ENCODE measurements at regions not wholly inside any gene's neighbourhood (a gene's known extent, or its start where the extent isn't known, plus 50 kb on each side); places are given as distances from the start of the nearest gene placed in this dataset.
"Not testable (repeated sequence)": the region's sequence is repeated elsewhere in the genome, so short reads cannot be mapped to it uniquely, and the experiment has no call there.

DNA sequence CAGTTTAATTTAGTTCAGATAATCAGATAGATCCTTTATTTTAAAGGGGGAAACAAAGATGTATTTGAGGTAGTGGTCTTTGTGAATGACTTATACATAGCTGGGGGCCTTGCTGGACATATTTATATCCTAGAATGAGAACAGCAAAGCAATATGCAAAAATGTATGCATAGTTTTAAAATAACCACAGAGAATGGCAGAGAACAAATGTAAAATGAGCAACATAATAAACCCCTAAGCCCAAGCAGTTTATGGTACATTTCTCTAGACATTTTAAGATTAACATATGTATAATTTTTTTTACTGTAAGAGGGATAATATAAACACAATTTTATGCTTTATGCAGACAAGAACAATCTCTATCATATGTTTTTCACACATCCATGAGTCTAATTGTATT lies 434.2 kb upstream of the SMIM31 start:
- no peak for DNase-seq (ENCODE audit: low read depth)

DNA sequence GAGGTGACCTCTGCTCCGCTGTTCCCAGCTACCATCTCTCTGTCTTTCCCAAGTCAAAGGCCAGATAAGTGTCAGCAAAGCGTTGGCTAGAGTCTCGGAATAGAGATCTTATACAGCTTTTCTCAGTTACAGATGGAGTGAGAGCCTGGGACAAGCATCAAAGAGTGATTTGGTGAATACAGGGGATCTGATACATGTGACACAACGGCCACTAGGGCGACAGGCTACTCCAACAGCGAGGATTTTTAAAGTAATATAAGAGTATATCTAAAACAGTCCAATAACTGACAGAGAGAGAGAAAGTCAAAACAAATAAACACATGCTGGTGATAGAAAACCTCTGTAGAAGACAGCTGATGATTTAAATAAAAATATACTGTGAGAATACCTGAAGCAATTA lies 433.1 kb upstream of the SMIM31 start:
- no peak for DNase-seq (ENCODE audit: low read depth)

DNA sequence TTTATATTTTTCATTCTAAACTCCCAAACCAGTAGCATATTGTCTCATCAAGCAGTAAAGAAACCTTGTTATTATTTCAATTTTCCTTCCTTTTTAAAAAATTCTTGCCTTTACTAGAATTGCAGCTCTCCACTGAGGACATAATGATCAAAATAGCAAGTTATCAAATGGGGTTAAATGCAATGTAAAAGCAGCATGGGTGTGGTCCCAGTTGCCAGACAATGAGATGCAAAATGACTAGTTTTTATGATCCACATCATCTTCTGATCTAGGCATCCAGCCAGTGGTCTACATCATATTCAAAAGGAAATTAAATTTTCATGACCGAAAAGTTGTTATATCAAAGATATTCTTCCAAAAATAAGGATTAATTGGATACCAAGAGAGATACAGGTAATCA lies 427.9 kb upstream of the SMIM31 start:
- no peak for DNase-seq (ENCODE audit: low read depth)

DNA sequence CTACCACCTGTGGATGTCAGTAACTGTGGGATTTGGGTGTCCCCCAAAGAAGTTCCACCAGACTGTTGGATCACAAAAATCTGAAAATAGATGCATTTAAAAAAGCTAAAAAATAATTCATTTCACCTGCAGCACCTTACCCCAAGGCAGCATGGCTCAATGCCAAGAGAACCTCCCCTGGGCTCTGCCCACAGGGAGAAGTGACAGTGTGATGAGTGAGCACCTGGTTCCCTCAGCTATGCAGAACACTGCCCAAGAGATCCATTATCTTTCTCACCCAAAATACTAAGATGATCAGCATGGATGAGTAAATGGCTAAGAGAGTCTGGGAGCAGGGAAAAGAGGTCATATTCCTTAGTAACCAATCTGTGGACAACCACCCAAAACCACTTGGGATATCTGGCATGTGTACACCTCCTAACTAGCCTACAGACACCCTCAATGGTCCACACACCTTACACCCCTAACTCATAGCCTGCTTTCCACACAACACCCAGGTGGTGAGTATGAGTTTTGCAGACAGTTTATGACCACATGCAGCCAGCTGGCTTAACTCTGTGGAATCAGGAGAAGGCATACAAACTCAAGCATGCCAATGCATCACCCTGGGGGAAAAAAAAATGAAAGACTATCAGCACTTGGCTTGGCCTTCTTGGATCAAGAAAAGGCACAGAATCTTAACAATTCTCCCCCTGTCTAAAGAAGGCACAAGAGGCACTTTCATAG lies 416.5 kb upstream of the SMIM31 start:
- DNase-seq (ENCODE audit: low read depth) = no peak

DNA sequence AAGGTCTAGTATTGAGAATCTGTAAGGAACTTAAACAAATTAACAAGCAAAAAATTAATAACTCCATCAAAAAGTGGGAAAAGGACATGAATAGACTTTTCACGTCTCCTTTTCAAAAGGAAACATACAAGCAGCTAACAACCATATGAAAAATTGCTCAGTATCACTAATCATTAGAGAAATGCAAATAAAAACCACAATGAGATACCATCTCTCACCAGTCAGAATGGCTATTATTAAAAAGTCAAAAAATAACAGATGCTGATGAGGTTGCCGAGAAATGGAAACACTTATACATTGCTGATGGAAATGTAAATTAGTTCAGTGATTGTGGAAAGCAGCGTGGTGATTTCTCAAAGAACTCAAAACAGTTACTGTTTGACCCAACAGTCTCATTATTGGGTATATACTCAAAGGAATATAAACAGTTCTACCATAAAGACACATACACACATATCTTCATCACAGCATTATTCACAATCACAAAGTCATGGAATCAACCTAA lies 410.4 kb upstream of the SMIM31 start:
- DNase-seq (ENCODE audit: low read depth) = no peak

DNA sequence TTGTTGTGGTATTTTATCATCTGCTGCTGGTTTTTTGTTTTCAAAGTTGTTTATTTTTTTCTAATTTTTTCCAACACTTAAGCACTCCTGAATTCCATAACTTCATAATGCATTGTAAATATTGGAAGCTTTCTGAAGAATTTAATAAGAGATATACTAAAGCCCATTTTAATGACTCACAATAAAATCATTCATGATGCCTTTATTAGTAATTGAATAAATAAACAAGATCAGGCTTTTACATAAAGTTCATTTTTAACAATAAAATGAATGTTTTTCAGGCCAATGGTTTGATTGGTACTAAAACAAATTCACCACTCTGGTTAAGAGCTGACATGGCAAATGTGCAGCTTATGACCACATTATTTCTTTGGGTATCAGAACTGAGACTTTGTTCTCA lies 408.2 kb upstream of the SMIM31 start:
- DNase-seq (ENCODE audit: low read depth) = no peak

DNA sequence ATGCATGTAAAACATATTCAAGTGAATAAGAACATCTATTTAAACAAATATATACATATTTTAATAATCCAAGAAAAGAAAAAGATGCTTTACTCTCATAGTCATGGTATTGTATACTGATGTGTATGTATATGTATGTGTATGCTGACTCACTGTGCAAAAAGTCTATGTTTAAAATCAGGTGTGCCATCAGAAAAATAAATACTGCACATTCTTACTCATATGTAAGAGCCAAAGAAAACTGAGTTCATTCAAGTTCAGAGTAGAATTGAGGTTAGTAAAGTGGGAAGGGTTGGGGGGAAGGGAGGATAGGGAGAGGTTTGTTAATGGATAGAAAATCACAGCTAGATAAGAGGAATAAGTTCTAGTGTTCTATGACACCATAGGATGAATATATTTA lies 403.9 kb upstream of the SMIM31 start:
- no peak for DNase-seq (ENCODE audit: low read depth)

DNA sequence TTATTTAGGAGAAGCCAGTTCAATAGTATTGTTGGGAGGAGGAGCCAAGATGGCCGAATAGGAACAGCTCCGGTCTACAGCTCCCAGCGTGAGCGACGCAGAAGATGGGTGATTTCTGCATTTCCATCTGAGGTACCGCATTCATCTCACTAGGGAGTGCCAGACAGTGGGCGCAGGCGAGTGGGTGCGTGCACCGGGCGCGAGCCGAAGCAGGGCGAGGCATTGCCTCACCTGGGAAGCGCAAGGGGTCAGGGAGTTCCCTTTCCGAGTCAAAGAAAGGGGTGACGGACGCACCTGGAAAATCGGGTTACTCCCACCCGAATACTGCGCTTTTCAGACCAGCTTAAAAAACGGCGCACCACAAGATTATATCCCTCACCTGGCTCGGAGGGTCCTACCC lies 403.2 kb upstream of the SMIM31 start:
- not testable (repeated sequence) for DNase-seq (ENCODE audit: low read depth)

DNA sequence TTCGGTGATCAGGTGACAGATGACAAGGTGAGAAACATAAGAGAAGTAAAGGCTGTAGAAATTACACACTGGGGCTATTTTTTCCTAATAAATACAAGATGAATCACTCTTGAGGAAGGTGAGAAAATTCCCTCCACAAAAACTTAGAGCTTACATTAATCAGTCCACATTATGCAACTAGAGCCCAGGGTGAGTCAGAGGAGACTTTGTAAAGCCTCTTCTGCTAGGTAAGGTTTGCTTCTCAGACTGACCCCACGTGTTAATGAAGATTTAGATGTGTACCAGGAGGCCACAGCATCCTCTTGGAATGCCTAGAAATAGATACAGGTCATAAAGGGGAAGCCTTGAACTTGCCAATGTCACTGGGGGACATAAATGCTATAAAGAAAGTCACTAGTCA lies 396.0 kb upstream of the SMIM31 start:
- DNase-seq (ENCODE audit: low read depth) = no peak

DNA sequence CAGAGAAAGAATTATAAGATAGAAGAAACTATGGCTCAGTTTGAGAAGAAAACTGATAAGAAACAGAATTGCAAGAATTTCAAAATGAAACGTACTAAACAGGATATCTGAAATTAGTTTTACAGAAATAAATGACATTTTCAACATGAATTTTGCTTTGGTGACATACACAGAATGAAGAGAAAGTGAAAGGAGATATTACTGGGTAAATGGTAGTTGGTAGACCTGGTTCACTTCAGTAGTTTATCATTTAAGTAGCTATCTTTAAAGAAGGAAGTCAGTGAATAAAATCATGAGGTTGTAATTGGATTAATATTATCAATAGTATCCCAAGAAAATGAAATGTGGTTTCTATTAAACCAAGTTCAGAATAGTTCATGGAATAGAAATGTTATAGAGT lies 395.5 kb upstream of the SMIM31 start:
- DNase-seq (ENCODE audit: low read depth) = no peak

DNA sequence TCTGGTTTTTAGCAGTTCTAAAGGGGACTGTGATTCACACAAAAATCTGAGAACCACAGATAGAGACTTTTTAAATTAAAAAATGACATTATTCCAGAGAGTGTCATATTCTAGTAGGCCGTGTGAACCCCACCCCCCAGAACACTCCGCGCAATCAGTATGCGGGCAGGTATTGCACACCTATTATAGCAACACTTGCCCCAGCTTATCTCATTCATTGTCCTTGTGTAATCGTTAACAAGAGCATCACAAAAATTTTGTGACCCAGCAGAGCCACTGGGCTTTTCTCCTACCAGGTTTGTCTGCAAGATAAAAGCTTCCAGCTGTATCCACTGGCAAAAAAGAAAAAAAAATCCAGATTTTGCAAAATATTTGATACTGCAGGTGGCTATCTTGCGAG lies 394.1 kb upstream of the SMIM31 start:
- no peak for DNase-seq (ENCODE audit: low read depth)

DNA sequence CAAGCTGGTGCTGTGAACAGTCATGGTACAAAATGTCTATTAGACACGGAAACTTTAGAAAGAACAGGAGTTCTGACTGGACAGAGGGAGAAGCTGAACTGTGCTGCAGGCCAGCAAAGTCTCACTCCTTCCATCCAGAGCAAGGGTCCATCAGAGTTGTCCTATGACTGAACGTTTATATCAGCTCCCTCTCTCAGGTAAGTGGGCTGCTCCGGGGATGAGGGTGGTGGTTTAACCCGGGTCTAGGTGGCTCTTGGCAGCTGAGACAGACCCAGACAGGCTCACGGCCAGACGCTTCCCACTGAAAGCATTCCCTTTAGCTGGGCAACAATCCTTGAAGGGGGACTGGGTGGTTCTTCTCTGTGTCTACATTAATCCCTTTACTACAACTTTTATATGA lies 385.0 kb upstream of the SMIM31 start:
- DNase-seq (ENCODE audit: low read depth) = no peak

DNA sequence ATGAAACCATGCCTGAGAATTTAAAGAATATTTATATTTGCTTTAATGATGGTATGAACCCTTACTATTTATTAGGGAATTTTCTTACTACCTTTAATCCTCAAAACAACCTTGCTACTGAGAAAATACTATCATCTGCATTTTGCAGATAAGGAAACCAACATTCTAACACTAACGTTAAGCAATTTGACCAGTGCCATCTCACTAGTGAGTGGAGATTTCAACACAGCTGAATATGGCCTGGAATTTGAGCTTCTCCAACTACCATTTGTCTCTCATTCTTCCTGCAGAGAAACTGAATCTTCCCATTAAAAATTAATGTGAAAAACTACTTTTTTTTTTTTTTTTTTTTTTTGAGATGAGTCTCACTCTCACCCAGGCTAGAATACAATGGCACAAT lies 380.9 kb upstream of the SMIM31 start:
- DNase-seq (ENCODE audit: low read depth) = no peak

DNA sequence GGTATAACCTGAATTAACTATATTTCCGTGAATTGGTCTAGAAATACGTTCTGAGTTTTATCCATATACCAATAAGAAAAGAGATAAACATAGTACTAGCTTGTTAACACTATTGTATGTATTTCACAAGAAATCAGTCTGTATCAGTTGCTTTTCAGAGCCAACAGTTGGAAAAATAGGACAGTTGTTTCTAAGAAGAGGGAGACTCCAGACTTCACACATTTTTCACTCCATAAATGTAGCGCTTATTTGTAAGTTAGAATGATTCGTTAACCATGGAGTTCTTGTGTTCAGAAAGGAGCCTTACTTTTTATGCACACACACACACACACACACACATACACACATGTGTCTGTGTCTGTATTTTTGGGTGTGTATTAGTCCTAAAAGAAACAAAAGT lies 376.7 kb upstream of the SMIM31 start:
- no peak for DNase-seq (ENCODE audit: low read depth)

DNA sequence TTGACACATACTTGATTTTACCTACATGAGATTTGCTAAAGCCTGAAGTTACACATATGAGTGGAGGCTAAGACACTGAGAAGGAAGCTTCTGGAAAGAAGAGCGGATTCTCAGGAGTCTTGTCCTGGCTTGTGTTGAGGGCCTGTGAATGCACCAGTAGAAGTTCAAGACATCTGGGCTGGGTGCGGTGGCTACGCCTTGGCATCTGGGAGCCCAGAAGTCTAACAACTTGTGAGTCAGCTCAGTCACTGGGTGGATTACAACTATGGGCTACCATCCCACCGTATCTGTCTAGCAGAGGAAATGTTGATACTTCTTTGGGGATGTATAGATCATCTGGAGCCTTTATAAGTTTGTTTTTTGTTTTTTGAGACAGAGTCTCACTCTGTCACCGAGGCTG lies 375.6 kb upstream of the SMIM31 start:
- DNase-seq (ENCODE audit: low read depth) = no peak

DNA sequence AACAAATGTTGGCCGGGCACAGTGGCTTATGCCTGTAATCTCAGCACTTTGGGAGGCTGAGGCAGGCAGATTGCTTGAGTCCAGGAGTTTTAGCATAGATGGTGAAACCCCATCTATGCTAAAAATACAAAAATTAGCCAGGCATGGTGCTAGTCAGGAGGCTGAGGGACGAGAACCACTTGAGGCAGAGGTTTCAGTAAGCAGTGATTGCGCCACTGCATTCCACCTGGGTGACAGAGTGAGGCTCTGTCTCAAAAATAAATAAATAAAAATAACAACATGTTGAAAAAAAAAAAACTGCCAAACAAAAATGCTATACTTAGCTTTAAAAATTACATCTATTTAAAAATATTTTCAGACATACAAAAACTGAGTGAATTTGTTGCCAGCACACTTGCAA lies 374.2 kb upstream of the SMIM31 start:
- DNase-seq (ENCODE audit: low read depth) = no peak

DNA sequence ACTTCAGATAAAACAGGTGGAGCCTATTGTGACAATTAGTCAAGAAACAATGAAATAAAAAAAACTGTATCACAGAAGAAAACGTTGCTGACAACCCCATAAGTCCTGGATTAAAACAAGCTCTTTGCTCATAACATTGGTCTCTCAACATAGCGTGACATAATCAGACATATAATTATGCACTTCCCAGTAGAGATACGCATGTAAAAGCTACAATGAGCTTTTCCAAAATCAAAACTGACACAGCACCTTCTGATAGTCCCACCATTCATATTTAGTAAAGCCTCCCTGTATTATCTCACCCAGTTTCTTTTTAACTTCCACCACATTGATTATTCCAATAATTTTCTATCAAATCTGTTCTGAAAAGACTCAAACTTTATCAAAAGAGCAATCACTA lies 372.1 kb upstream of the SMIM31 start:
- DNase-seq (ENCODE audit: low read depth) = no peak

DNA sequence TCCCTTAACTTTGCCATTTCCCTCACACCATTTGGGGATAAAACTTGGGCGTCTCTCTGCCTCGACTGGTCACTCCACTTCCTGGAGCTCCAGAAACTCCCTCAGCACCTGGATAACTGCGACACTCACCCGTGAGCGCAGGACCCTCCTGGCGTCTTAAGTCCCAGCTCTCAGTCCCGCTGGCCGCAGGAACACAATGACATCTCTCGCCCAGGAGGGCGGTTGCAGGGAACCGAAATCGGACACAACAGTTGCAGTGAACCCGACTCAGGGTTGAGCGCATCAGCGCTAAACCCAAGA lies 370.9 kb upstream of the SMIM31 start:
- DNase-seq (ENCODE audit: low read depth) = no peak

DNA sequence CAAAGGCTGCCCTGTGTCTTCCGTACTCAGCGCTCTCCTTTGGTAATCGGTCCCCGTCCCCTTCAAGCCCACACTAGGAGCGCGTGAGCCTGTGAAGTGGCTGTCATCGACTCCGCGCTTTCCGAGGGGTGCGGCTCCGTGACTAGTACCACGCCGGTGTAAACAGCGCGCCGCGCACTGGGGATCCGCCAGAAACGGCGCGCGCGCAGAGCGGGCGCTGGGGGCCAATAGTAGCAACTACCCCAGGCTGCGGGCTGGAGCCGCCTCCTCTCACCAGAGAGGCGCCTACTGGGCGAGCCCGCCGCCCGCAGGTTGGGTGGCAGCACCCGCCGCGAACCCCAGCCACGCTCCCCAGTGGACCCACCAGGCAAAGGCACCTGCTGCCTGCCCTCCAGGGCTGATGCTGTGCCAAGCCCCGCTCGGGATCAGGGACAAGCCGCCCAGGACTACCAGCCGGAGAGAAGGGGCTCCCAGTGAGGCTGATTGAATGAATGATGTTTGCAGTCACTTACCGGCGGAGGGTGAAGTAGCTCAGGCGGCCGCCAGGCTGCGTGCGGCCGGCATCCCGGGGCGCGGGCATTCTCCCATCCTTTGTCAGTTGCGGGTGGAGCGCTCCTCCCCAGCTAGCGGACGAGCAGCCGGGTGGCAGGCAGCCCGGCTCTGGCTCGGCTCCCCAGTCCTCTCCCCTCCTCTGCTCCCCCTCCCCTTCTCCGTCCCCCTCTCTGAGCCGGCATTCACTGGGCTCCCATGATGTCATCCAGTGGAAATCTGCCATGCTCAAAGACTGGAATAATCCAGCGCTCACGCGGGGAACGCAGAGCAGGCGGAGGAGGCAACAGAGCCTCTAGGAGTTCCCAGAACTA lies 370.3 kb upstream of the SMIM31 start:
- no peak for DNase-seq (ENCODE audit: low read depth)

DNA sequence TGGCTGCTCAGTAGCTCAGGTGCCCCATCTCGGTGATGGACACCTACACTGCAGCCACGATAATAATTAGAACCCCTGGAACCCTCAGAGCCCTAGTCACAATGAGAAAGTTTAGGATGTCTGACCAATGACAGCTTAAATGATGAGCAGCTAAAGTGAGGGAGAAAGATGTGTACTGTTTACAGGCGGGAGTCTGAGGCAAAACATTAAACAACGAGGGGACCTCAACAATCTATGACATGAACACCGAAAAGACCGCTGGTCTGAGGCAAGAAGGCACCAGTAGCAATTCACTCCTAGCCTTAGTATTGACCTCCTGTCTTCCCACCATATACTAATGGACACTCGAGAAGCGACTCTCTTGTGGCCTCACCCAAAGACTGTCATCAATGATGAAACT lies 369.5 kb upstream of the SMIM31 start:
- no peak for DNase-seq (ENCODE audit: low read depth)

DNA sequence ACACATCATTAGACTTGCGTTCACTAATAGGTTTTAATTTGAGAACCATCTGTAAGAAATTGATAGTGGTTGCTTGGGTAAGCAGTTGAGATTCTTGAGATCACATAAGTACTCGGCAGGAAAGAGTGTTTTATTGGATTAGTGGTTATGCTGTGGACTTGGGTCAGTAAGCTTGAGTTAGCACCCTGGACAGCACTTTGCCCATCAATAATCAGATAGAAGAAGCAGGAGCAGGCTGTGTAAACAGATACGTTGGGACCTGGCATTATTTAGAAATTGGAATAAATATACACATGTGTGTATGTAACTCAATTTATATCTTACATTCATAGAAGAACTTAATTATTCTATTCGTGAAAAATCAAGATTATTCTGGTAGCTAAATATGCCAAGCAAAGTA lies 357.5 kb upstream of the SMIM31 start:
- no peak for DNase-seq (ENCODE audit: low read depth)

DNA sequence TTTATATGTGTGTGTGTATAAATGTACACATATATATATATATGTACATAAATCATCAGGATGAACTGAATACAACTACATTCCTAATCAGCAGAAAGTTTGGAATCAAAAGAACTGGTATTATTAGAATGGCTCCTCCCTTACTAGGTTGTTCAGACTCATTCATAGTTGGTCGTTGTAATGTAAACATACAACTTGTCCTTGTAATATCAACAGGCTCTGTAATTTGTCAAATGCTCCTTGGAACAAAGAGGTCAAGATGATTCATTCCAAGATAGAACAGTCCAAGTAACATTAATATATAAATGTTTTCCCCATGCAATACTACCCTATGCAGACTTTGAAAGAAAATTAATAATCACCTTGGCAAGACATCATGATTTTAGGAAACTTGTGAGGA lies 351.4 kb upstream of the SMIM31 start:
- DNase-seq (ENCODE audit: low read depth) = no peak

DNA sequence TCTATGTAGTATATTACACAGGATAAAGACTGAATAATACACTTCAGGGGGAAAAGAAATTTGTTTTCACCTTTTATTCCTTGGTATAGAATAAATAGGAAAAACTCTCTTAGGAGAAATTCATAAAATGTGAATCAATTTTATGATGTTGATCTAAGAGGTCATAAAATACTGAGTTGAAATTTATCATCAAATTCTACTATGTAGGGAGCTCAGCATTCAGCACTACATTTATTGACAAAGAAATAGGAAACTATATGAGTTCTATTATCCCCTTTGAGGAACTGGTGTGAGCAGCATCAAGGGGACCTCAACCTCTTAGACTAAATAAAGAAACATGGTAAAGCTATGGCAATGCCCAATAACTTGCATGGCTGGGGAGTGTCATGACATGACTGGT lies 348.2 kb upstream of the SMIM31 start:
- DNase-seq (ENCODE audit: low read depth) = no peak

DNA sequence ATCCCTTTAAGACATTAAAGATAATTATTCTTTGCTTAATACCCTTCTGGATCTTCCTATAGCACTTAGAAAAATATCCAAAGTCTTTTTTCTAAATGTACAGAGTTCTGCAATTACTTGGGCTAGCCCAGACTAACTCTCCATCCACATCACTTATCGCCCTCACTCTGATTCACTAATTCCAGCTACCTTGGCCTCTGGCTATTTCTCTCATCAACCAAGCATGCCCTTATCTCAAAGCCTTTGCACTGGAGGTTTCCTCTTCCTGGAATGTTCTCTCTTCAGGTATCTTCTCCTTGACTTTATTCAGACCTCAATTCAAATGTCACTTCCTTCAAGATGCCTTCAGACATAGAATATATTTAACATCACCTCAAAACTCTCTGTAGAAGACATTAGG lies 345.1 kb upstream of the SMIM31 start:
- DNase-seq (ENCODE audit: low read depth) = no peak
